ENCODE measurements at regions not wholly inside any gene's neighbourhood (a gene's known extent, or its start where the extent isn't known, plus 50 kb on each side); places are given as distances from the start of the nearest gene placed in this dataset.

DNA sequence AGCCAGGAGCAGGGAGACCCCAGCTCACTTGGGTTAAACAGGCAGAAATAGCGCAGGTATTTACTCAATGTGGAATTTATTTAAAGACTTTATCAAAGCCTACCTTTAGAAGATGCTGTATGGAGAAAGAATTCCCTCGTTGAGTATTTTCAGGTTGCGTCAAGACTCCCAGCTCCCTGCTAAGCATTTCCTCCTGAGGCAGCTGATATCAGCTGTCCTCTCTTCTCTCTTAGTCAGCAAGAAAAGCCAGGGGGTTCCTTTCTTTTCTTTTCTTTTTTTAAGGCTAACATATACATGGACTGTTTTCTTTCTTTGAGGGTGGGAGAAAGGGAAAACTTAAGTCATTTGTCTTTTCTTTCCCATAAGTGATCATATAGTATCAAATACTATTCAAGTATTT is 125.8 kb upstream of the POU2AF2 start:
- TF ChIP-seq CTCF (IDR thresholded peaks at IDR 0.05; ENCODE audit: insufficient read depth, low read length, poor library complexity, severe bottlenecking) (no peak), EZH2phosphoT487 (conservative IDR thresholded peaks at IDR 0.05; ENCODE audit: low read length) (no peak)
